NCI-H2227 (cell line): ENCODE measurements at regions not wholly inside any gene's neighbourhood (a gene's known extent, or its start where the extent isn't known, plus 50 kb on each side); places are given as distances from the start of the nearest gene placed in this dataset.

Experiments
- DNase-seq: peaks from one replicate; lab custom pipeline; 2025; ENCODE audit not compliant: unreplicated experiment; lab: John Stamatoyannopoulos, UW

DNA sequence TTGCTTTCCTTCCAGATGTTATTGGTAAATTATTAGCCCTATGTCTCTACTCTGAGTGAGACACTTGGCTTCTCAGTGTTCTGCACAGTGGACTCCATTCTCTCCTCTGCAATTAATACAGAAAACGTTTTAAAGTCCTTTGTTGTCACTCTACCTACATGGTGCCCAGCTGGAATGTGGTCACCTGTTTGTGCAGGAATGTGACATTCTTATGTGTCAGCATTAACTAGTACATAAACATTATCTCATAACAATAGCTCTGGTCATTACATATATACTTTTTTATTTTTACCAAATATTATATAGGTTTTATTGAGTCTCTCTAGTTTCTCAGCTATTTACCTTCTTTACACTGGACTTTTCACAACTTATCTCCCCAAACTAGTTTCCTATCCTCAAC, 147.0 kb upstream of the KCNMB2 start:
- DNase-seq: no peak

DNA sequence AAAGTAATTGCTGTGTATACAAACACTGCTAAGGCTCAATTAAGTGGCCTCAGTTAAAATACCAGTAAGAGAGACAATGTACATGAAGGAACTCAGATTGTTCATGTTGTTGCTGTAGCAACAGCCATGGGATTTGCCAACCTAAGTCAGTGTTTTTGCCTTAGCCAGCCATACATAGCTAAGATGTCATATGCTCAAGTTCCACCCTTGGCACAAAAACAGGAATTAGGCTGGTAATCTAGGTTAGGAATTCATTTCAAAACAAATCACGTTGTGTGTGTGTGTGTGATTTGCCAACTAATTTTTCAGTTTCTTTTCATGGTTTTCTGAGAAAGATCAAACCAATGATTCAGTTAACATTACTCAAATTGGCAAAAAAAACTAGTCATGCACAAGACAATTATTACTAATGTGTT, 143.7 kb upstream of the KCNMB2 start:
- DNase-seq: no peak

DNA sequence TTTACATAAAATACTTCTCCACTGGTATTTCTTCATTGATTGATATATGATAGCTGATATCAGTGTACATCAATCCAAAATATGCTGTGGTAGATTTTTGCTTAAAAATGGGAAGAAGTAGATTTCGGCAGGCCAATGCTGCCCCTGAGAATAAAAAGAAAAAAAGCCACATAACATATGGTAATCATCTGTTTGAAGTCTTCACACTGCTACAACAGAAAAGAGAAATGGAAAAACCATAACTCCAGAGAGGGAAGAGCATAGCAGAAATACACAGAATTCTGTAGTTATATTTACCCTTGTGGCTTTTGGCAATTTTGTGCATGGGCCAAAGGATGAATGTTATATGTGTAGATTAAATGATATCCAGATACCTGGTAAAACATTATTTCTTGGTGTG, 143.1 kb upstream of the KCNMB2 start:
- no peak for DNase-seq

DNA sequence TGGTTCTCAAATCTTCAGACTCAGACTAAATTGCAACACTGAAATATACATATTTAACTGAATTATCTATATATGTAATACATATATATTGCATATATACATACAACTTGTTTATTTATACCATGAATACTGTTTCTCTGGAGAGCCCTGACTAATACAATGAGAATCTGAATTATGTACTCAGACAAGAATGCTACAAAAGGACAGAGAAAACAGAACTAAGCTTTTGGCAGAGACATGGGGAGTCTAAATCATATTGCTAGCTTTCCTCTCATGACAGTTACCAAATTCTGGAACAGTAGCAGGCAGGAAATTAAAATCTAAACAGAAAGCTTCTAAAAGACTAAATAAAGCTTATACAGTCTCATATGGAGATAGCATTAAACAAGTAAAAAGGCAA, 142.4 kb upstream of the KCNMB2 start:
- no peak for DNase-seq

DNA sequence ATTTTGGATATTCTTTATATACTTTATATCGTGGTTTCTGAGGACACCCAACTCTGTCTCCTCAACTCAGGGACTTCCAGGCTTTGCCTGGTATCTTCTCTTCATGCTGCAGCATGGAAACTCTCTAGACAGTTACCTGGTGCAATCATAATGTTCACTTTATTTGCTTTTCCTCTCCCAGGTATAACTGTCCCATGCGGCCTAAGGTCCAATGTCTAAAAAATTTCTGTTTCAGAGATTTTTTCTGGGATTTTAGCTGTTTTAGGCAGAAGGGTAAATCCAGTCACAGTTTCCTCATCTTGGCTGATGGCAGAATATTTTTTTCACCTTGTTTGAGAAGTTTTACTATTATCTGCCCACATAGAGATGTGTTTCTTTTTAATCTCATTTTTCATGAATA, 139.9 kb upstream of the KCNMB2 start:
- no peak for DNase-seq

DNA sequence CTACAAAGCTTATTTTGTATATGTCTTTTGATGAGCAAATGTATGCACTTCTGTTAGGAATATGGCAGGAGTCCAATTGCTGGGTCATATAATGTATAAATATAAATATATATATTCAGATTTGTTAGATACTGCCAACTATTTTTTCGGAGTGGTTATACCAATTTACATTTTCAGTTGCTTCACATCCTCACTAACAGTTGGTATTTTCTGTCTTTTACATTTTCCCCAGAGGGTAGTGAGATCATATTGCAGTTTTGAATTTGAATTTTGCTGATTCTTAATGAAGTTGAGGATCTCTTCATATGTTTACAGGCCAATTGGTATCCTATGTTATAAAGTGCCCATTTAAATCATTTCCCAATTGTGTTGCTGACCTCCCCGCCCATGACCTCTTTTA, 139.0 kb upstream of the KCNMB2 start:
- no peak for DNase-seq

DNA sequence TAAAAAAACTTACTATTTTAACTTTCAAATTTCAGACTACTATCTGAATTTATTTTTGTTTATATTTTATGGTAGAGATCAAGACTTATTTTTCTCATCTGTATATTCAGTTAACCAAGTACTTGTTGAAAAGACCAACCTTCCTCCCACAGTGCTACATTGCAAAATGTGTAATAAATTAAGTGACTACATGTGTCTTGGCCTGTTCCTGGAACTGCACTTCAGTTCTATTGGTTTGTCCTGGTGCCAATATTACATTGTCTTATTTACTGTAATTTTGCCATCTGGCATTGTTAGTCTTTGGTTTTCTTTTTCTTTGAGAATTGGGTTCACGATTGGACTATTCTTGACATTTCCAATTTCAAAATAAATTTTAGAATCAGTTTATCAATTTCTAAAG, 138.4 kb upstream of the KCNMB2 start:
- DNase-seq: no peak

DNA sequence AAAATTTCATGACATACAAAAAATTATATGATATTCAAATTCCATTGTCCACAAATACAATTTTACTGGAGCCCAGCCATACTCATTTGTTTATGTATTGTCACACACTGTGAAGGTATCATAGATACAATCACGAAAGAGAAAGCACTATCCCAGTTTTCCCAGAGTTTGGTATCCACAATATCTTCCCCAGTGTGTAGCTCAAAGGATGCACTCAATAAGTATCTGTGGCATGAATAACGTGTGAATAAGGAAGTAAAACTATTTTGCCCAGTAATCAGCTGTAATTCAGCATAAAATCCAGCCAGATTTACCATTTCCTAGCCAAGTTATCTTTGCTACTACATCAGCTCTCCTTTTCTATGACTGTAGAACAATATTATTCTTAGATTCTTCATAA, 131.3 kb upstream of the KCNMB2 start:
- DNase-seq: no peak

DNA sequence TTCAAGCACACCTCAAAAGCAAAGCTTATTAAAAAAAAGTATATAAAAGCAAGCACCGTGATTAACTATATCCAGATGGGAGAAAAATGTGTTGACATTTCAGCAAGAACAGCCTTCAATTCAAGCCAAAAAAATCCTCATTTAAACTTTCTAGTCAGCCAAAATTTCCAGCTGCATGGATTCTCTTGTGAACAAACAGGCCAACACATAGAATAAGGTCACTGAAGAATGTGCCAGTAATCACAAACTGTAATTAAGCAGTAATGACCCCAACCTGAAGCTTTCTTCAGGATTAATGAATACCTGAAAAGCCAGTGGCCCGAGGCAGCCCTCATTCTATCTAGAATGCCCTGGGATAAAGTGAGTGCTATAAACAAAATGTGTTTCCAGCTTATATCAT, 130.7 kb upstream of the KCNMB2 start:
- DNase-seq: no peak

DNA sequence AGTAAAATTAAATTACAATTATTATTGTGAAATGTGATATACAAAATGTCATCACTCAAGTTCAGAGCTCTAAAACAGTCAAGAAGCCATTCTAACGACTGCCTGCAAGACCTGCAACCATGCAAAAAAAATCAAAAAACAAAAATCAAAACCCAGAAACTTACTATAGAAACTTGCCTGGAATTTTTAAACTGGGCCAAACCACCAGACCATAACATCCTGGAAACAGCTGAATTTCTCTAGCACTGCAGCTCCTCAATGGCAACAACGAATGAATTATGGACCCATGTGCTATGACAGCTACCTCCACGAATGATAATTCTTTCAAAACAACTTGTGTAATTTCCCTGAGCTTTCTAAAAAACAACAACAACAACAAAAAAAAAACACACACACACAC, 130.0 kb upstream of the KCNMB2 start:
- no peak for DNase-seq

DNA sequence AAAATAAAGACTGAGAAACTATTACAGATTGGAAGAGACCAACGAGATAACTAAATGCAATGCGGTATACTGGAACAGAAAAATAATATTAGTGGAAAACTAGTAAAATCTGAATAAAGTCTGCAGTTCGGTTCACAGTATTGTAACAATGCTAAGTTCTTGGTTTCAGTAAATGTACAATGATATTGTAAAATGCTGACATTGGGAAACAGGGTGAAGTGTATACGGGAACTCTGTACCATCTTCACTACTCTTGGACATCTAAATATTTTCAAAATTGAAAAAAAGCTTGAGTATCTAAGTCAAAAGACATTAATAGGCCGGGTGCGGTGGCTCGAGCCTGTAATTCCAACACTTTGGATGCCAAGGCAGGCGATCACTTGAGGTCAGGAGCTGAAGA, 120.9 kb upstream of the KCNMB2 start:
- no peak for DNase-seq

DNA sequence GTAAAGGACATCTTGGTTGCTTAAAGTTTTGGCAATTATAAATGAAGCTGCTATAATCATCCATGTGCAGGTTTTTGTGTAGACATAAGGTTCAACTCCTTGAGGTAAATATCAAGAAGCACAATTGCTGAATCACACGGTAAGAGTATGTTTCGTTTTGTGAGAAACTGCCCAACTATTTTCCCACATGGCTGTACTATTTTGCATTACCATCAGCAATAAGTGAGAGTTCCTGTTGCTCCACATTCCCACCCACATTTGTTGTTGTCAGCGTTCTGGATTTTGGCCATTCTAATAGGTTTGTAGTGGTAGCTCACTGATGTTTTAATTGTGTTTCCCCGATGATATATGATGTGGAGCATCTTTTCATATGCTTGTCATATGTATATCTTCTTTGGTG, 118.5 kb upstream of the KCNMB2 start:
- DNase-seq: no peak

DNA sequence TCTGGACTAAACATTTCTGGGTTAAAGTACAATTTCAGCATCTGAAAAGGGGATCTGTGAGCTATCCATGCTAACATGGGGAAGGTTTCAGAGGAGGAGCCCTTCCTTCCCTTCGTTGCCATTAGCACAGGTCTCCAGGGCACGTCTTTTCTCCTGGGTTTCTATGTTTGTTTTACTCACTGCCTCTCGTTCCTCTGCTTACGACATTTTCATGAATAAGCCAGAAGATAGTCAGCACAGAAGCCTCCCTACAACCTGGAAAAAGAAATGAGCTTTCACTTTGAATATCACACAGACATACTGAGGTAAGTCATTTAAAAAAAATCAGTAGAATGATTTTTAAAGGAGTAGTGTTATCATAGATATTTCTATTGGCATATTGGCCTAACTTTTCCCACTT, 117.2 kb upstream of the KCNMB2 start:
- DNase-seq: no peak

DNA sequence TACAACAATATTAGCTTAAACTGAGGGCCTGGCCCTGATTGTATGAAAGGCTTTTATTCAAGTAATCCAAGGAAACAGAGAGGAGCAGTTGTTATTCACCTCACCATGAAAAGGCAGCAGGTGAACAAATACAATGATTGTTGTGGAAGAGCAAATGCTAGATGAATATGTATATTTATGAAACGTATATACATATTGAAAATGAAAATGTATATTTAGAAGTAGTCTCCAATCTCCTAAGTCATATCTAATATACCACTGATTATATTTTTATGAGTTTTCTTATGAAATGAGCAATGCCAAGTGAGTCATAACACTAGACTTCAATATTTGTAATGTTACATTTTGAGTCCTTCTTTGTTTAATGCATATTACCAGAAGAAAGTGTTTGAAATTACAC, 116.2 kb upstream of the KCNMB2 start:
- DNase-seq: no peak

DNA sequence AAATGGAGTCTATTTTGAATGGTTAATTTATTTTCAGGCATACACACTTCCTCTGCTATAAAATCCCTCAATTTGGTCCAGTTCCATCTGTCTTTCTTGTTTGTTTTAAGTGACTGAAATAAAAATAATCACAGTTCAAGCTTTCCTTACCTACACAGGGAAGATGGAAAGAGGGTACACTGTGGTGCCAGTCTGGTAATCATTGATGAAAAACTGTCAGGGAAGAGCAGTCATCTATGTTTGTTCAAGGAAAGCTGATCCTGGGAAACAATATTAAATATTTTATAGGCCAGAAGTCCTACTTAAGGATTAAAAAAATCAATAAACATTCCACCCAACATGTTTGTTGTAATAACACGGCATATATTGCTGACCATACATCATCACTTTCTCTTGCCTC, 115.2 kb upstream of the KCNMB2 start:
- no peak for DNase-seq

DNA sequence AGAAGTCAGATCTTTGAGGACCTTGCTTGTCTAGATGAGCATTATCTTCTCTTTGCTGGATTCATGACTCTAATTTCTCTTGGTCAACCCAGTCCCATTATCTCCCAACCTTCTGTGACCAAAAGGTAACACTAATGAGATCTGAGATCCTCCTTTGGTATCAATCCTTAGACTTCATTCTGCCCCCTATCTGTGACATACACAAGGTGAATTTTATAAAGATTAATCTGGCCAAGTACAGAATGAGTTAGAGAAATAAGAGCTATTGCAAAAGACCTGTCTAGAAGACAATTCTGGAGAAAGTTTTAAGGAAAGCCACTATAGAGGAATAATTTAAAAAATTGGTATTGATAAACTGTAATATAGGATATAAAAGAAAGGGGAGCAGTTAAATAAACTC, 113.8 kb upstream of the KCNMB2 start:
- DNase-seq: no peak

DNA sequence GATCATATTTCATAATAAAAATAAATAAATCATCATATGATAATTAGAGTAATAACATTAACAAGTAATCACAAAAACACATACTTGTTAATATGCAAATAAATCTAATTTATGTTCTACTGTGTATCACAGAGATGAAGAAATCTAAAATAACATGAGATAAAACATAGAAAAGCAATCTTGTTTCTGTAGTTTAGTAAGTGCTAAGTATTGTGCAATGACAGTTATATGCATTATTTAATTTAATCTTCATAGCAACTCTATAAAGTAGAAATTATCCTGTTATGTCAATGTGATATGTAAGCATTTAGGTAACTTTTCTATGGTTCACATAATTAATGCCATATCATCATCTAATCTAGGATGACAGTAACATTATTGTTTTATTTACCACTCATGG, 108.2 kb upstream of the KCNMB2 start:
- no peak for DNase-seq

DNA sequence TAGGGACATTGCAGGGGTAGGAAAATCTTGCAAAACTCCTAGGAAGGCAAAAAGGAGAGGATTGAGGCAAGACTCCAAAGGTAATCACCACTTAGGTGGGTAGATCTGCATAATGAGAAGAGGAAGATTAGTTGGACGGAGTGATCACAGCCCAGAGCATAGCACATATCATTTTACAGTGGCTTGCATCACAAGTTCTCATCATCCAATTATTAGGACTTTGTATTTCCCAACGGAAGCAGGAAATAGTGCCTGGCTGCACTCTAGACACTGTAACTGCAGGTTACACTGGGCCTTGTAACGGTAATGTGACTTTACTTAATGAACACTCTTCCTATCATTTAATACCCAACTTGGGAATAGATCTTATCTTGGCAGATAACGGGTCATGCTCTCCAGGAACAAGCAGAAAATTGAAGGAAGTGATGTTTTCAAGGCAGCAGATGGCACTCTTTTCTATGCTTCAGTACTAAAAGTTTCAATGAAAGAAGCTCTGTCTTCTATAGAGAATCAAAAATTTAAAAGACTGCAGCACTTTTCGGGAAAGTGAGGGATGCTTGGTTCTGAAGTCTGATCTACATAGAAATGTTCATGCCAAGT, 101.9 kb upstream of the KCNMB2 start:
- DNase-seq: peak; percentile 18

DNA sequence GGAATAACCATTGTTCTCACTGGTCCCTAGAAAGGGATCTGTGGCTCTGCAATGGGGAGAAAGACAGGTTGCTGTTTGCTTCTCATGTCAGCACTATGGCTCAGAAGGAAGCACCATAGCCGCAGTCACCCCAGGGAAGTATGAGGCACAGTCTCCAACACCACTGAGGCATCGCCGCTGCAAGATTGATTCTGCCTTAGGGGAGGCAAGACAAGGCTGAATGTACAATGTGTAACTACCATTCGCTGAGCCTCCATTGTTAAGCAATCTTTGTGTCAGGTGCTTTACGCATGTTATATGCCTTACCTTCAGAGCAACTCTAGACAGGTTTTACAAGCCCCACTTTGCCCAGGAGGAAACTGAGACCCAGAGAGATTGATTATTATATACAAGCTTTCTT, 100.7 kb upstream of the KCNMB2 start:
- no peak for DNase-seq

DNA sequence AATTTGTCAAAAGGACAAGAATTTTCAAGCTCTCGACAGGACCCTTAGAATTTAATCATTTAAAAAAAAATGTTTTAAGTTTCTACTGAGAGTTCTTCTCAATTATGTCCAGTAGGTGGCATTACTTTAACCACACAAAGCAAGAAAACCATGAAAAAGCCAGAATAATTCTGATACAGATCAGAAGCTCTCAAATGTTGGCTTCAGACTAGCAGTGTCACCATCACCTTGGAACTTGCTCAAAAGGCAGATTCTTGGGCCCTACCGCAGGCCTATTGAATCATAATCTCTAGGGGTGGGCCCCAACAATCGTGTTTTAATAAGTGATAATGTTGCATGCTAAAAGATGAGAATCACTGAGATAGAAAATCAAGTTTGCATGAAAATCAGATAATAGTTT, 99.5 kb upstream of the KCNMB2 start:
- DNase-seq: peak; percentile 60

DNA sequence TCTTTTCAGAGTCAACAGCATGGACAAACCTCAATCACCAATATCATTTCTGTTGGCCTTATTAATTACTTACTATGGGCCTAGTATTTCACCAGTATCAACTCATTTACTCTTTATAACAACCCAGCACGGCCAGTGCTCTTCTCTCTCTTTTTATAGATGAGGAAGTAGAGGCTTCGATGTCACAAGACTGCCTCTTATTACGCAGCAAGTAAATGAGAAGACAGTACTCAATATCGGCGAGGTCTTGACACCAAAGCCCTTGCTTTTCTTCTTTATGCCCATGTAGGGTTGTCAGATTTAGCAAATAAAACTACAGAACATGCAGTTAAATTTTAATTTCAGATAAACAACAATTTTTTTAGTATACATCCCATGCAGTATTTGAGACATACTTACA, 99.0 kb upstream of the KCNMB2 start:
- DNase-seq: no peak

DNA sequence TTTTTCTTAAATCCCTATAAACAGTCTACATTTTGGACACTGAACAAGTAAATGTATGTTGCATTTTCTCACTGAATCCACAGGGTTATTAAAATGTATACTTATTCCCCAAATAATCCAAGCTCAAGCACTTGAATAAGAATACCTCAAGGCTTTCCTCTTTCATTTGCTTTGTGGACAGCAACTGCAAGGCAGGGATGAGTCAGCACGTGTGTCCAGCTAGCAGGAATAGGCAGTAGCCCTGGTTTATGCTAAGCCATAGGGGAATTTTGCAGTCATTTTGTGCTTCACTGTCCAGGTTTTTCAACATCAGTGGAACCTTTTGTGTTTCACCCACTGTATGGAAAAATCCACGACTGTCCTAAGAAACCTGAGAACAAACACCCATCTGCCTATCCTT, 96.7 kb upstream of the KCNMB2 start:
- peak; percentile 17 for DNase-seq

DNA sequence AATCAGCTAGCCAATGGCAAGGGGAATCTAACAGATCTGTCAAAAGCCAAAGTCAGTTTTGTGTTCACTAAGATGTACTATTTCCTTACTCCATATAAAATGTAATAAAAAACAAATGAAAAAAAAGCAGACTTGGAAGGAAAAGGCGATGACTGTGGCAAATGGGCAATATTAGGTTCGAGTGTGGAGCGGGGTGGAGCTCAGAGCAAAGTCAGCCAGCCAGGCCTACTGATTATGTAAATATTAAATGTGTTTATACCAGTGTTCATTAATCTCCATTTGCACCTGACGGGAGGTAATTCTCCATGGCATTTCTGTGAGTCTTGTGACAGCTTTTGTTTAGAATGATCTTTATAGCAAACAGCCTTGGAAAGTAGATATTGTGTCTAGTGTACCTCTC, 96.2 kb upstream of the KCNMB2 start:
- DNase-seq: no peak

DNA sequence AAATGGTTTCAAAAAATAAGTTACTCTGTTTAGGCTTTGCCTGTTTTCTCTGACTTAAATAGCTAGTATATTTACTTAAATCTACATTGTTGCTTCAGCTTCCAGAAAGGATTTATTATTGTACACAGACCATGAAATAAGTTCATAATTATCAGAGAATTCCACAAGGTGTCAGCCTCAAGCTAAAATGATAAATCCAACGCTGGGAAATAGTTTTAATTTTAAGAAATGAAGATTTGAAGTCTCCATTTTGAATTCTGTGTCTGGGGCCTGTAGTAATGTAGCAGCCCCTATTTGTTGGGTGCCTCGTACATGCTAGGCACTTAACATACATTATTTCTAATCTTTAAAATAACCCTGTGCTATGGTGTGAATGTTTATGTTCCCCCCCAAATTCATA, 92.6 kb upstream of the KCNMB2 start:
- no peak for DNase-seq
